Type B pancreatic cell (in vitro differentiated cells): ENCODE measurements at regions not wholly inside any gene's neighbourhood (a gene's known extent, or its start where the extent isn't known, plus 50 kb on each side); places are given as distances from the start of the nearest gene placed in this dataset.

Experiments used
- DNase-seq: peaks from one replicate; pipeline ENCODE4 v3.0.0; 2021; ENCODE audit warnings: mixed read lengths; ENCODE audit not compliant: unreplicated experiment; ENCODE audit errors: extremely low spot score
- H3K27ac Mint-ChIP-seq: 2 replicates; pipeline ENCODE4 v1.8.0; 2021; ENCODE audit warnings: mild to moderate bottlenecking, mixed read lengths
- H3K27me3 Mint-ChIP-seq: 2 replicates; pipeline ENCODE4 v1.8.0; 2021; ENCODE audit warnings: mixed read lengths
- H3K36me3 Mint-ChIP-seq: 2 replicates; pipeline ENCODE4 v1.8.0; 2021; ENCODE audit warnings: mixed read lengths
- H3K4me1 Mint-ChIP-seq: one replicate; pipeline ENCODE4 v1.8.0; 2021; ENCODE audit warnings: mixed read lengths; ENCODE audit not compliant: unreplicated experiment
- H3K4me3 Mint-ChIP-seq: 2 replicates; pipeline ENCODE4 v1.8.0; 2021; ENCODE audit warnings: mild to moderate bottlenecking, mixed read lengths
- H3K9me3 Mint-ChIP-seq: 2 replicates; pipeline ENCODE4 v1.8.0; 2021; ENCODE audit warnings: mixed read lengths
- CTCF ChIP-seq: fragments of 200-600 bp; sonication (generic); conservative IDR thresholded peaks from 2 replicates; pipeline ENCODE4 v1.5.0; 2021; ENCODE audit warnings: antibody characterized with exemption, mild to moderate bottlenecking

- no peaks in the 10 kb centered on the region for H3K4me1 Mint-ChIP-seq
- no peak for TF ChIP-seq CTCF
- no peak overlapping the region for H3K4me3 Mint-ChIP-seq
- DNase-seq: no peak
- no peaks in the 10 kb centered on the region for H3K9me3 Mint-ChIP-seq
- H3K27me3 Mint-ChIP-seq: peaks cover 46% of the 10 kb centered on the region
- no peaks in the 10 kb centered on the region for H3K36me3 Mint-ChIP-seq
- no peak overlapping the region for H3K27ac Mint-ChIP-seq
Observed at GRCh38 chr20:43825051-43825402, 89.6 kb upstream of the TOX2 start.

- H3K27ac Mint-ChIP-seq: no peak overlapping the region
- H3K27me3 Mint-ChIP-seq: peaks cover 43% of the 10 kb centered on the region
- H3K36me3 Mint-ChIP-seq: no peaks in the 10 kb centered on the region
- H3K4me3 Mint-ChIP-seq: no peak overlapping the region
- TF ChIP-seq CTCF: no peak
- no peaks in the 10 kb centered on the region for H3K9me3 Mint-ChIP-seq
- no peak for DNase-seq
- H3K4me1 Mint-ChIP-seq: no peaks in the 10 kb centered on the region
Observed at GRCh38 chr20:43824309-43825050, 90.2 kb upstream of the TOX2 start.

- no peaks in the 10 kb centered on the region for H3K4me1 Mint-ChIP-seq
- no peak overlapping the region for H3K4me3 Mint-ChIP-seq
- H3K27ac Mint-ChIP-seq: no peak overlapping the region
- no peaks in the 10 kb centered on the region for H3K9me3 Mint-ChIP-seq
- H3K27me3 Mint-ChIP-seq: peaks cover 22% of the 10 kb centered on the region
- no peak for DNase-seq
- no peaks in the 10 kb centered on the region for H3K36me3 Mint-ChIP-seq
- no peak for TF ChIP-seq CTCF
Observed at GRCh38 chr20:43821795-43822194, 92.9 kb upstream of the TOX2 start.

- TF ChIP-seq CTCF: no peak
- H3K9me3 Mint-ChIP-seq: no peaks in the 10 kb centered on the region
- H3K27ac Mint-ChIP-seq: no peak overlapping the region
- no peak overlapping the region for H3K4me3 Mint-ChIP-seq
- no peaks in the 10 kb centered on the region for H3K36me3 Mint-ChIP-seq
- H3K27me3 Mint-ChIP-seq: peaks cover 17% of the 10 kb centered on the region
- no peaks in the 10 kb centered on the region for H3K4me1 Mint-ChIP-seq
- DNase-seq: no peak
Observed at GRCh38 chr20:43820731-43821330, 93.8 kb upstream of the TOX2 start.

- Mint-ChIP-seq H3K27ac (no peak overlapping the region), H3K4me1 (no peaks in the 10 kb centered on the region), H3K4me3 (no peak overlapping the region), H3K36me3 (no peaks in the 10 kb centered on the region), H3K27me3 (no peaks in the 10 kb centered on the region), H3K9me3 (peaks cover 5% of the 10 kb centered on the region)
- DNase-seq: no peak
- TF ChIP-seq CTCF: no peak
Observed at GRCh38 chr20:43812216-43812615, 85.4 kb upstream of the GTSF1L start.
